Activated T-cell treated with anti-CD3 and anti-CD28 coated beads for 4 hours (primary cell): ENCODE measurements at regions not wholly inside any gene's neighbourhood (a gene's known extent, or its start where the extent isn't known, plus 50 kb on each side); places are given as distances from the start of the nearest gene placed in this dataset.
"Not testable (repeated sequence)": the region's sequence is repeated elsewhere in the genome, so short reads cannot be mapped to it uniquely, and the experiment has no call there.

ENCODE experiments used
- DNase-seq: peaks from one replicate; pipeline ENCODE4 v3.0.0-alpha.2; 2020

DNA sequence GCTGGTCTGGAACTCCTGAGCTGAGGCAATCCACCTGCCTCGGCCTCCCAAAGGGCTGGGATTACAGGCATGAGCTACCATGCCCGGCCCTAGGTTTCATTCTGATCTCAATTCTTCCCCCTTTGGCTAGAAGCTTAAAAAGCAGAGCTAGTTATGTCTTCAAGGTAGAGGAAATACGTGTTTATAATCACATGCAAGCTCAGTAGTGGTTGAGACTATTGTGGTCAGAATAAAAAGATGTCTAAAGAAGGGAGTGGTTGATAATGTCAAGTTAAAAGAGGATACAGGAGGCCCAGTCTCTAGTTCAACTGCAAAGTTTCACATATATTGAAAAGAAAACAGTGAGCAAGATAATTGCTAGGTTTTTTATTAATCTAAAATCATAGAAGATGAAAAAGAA, 807.8 kb upstream of the ACVR2A start:
- no peak for DNase-seq

DNA sequence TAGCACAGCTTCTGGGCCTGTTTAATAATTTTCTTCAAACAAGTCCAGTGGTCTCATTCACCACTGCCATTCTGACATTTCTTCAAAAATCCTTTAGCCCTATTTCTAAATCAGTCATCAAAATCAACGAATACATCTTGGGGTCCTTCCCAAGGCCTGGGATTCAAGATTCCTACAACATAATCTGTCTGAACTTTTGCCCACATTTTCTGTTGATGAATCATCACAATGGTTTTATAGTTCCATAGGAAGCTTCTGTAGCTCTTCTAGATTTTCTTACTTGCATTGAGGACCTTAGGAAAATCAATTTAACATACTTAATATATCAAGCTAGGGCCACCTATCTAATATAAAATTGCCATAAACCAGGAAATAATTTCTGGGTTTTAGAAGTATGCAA, 811.8 kb upstream of the ACVR2A start:
- no peak for DNase-seq

DNA sequence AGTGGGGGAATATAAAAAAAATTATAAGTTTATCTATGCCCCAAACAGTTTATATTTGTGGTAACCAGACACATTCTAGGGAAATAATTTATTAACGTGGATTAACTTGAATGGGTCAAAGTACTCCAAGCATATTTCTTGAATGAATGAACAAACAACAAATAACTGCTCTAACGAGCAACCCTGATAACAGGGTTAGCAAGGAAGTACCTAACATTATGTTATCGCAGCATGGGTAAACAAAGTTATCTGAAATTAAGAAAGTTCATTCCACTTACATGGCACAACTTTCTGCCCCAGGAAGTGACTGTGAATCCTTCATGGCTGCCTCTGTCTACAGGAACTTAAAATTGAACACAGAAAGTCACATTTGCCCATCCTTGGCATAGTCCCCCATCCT, 812.9 kb upstream of the ACVR2A start:
- no peak for DNase-seq

DNA sequence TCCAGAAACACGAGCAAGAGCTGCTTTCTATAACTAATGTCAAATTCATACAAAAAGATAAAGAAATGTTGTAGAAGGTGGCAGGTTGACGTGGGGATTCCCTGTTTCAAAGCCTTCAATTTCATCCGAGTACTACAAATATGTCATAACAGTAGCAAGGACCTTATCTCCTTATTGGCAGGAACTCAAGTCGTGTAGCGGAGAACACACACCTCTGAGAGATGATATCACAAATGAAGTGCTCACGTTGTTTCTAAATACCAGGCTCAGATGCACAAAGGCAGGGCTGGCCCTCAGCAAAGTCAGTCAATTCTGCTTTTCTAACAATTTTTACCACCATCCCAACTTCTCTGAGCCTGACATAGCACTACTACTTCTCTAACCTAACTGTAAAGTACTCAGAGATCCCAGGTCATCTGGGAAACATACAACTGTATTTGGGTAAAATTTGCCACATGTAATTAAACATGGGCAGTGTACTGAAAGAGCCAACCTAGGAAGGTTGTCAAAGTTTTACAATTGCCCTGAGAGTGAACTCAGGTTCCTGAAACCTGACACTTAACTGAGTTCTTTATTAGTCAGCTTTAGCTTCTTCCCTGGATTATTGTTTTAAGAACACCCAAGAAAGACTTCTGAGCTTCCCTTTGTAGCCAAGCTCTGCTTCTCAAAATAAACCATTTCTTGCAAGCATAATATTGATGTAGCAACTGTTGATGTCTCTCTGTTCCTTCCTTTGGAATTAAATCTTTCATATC, 813.7 kb upstream of the ACVR2A start:
- DNase-seq, result no peak

DNA sequence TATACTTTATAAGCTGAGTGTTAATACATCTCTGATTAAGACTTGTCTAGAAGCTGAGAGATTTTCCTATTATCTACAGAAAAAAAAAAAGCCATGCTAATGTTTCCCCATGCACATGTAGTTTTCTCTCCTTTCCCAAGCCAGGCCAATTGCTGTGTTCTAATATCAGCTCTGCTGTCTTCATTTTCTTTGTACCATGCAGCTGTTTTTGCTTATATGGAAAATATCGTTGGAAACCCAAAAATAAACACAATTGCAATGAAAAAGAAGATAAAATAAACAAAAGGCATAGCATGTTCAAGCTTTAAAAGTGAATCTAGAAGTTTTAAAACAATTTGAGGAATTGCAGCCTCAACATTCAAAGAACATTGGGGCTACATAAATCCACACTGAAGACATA, 817.4 kb upstream of the ACVR2A start:
- DNase-seq, result no peak

DNA sequence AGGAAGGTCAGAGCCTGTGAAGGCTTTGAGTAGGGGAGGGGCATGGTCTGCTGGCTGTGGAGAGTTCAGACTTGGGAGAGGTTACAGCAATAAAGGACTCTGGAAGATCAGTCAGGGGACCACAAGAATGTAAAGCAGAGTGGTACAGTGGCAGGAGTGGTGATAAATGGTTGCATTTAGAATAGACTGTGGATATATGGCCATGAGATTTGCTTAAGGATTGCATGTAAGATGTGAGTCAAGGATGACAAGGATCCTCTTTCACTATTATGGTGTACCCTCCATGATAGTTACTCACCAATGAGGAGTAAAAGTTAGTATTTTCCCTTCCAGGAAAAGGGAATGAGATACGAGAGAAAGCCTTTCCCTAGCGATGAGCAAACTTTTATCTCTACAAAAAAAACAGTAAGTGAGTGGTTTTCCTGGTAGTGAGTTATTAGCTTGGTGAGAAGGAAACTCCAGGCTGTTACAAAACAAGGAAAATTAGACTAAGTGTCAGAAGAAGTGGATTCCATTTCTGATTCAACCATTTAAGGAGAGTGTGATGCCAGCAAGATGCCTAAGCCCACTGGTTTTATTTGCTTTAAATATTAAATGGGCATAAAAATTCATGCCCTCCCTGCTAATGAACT, 818.0 kb upstream of the ACVR2A start:
- no peak for DNase-seq

DNA sequence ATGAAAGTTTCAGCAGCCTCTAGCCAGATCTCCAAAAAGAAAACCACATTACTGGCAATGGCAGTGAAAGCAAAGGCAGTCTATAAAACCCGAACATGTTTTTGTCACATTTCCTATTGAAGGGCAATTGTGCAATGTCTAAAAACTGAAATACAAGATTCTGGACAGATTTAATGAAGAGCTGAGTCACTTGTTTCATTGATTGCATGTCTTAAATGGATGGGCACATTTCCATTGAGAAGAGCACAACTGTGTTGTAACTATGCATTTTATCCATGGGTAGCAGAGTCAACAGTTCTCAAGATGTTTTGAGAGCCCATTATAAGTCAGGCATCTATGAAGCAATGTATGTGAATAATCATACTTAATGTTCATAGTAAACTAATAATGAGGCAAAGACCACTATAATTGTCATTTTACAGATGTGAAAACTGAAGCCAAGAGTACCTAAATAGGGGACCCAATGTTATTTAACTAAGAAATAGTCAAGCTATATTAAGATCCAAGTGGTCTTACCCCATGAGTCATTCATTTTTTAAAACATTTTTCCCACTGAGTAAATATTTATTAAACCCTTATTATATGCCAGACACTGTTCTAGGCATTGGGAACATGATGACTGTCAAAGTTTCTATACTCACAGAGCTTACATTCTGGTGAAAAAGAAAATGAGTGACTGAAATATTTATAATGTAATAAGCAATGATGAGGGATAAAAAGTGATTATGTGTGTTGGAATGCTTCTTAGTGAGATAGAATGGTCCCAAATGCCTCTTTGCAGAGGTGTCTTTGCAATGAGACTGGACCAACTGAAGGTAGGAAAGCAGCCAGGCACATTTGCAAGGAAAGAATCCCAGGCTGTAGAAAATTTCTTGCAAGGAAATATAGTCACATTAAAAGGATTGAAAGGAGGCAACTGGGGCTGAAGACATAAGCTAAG, 818.9 kb upstream of the ACVR2A start:
- DNase-seq, result no peak

DNA sequence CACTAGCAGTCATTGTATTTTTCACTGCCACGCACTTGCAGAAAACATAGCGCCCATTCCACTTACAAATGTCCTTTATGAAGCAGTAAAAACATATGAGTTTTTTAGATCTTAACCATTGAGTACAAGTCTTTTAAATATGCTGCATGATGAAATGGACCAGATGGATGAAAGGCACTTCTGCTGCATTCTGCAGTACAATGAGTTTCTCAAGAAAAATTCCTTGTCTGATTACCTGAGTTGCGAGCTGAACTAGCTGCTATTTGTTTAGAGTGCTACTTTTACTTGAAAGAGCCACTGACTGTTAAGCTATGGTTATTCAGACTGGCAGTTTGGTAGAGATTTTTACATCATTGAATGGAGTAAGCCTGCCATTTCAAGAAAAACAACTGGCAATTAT, 825.5 kb upstream of the ACVR2A start:
- DNase-seq, result no peak

DNA sequence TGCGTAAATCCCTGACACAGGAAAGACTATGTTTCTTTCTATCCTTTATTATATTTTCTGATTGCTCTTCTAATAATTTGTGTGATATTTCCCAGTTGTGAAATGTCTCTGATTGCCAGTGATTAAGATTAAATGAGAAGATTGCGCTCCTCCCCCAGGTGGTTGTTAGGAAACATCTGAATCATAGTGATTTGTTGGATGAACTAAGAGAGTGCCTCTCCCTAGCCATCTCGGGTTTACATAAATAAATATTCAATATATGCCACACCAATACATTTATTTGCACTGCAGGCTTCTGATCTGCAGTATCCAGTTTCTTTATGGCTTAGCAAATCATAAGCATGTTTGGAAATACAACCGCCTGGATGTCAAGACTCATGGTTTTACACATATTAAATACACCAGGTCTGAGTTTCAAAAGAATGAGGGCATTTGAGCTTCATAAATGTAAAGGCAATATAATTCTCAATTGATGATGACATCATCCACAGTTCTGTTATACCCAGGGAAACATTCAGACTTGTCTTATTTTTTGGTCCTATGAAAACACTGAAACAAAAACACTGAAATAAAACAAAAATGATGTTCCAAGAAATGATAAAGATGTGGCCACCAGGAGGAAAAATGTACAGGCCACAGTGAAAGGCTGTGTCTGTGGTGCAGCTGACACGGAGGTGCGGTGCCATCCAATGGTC, 826.7 kb upstream of the ACVR2A start:
- DNase-seq, result no peak

DNA sequence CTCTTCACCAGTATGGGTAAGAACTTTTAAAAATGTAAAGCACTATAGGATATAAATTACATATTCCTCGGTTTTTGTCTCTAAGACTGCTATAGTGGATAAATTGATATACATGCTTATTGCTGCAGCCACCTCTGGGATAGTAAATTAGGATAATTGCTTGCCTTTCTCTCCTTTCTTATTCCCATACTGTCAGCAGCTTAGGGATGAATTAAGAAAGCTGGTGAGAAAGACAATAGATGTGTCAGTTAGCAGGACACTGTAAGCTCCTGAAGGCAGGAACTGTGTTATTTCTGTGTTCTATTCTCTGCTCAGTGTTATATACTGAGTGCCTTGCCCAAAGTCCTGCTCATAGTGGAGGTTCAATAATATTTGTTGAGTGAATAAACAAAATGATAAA, 828.6 kb upstream of the ACVR2A start:
- no peak for DNase-seq

DNA sequence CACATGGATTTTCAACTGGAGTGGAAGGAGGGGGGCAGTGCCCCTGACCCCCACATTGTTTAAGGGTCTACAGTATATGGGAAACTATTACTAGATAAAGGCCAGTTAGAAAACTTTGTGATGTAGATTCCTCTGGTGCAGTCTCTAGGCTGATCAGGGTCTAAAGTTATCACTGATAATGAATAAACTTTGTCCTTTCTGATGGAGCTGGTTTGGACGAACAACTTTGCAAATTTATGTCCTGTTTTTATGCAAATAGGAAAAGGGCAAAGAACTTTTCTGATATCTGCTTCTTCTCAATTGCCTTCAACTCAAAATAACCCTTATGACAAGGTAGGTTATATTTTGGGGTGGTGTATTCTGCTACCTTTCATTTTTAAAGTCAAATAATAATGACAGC, 829.2 kb upstream of the ACVR2A start:
- DNase-seq, result no peak

DNA sequence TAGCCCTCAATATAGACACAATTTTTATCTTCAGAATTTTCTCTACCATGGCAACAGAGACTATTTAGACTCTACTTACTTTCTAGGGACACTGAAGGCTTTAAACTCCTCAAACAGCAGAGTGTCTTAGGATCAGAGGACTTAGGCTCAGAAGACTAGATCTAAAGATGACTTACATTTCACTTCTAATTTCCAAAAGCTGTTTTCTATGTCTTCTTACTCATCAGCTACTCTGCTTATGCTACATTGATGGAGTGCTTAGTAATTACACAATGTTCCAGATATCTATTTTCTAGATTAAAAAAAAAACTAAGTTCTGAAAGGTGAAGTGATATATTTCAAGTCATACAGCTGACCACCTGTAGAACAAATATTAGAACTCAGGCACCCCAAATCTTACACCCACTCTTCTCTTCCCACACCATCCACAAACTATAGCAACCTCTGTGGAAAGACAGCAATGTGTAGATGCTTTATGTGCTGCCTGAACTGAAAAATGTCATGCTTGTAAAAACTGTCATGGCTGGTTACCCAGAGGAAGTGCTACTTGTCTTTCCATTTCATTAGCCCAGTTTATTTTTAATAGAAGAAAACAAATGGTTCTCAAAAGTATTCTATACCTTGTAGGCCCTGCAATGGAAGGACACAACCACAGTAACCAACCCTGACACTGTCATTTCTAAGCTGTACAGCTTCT, 831.0 kb upstream of the ACVR2A start:
- no peak for DNase-seq

DNA sequence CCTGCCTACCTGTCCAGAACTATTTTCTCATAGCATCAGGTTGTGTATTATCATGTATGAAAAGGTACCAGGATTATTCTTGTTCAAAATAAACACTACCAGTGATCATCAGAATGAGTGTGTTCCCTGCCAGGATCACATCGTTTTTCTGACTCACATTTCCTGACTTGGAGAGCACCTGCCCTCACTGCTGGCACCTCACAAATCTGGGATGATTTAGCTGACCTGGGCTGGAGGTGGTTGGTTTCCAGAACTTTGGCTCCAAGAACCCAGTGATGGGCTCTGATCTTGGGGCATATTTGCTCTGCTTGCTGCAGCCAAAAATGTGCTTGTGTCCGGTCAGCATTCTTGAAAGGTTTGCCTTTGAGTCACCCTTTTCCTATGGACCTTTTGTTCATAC, 836.3 kb upstream of the ACVR2A start:
- DNase-seq, result no peak

DNA sequence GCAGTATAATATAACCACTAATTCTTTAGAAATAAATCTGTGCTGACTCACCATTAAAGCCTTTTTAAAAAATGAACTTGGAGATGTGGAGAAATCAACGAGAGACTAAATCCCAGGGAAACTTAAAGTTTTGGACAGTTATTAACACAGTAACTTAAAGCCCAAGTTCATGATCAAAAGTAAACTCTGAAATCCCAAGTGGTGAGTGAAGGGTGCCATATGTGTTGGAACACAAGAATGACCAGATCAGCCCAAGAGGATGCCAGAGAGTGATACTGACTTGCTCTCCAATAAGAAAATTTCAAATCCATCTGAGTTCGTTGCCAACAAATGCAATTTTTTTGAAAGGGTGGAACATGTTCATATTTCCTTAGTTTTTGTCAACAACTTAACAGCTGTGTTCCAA, 838.1 kb upstream of the ACVR2A start:
- no peak for DNase-seq

DNA sequence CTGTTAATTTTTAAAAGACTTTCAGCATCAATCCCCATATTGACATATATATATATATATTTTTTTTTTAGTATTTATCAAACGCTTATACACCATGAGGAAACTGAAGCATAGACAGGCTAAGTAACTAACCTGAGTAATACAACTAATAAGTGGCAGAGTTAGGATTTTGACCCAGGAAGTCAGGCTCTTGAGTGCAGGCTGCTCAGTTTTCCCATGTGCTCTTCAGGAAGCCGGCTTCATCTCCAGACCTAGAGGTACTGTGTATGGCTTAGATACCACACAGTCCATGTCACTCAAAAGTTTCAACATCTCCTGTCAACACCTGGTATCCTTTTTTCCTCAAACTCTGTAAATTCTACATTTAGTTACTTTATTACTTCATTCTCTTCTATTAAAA, 841.7 kb upstream of the ACVR2A start:
- DNase-seq, result no peak

DNA sequence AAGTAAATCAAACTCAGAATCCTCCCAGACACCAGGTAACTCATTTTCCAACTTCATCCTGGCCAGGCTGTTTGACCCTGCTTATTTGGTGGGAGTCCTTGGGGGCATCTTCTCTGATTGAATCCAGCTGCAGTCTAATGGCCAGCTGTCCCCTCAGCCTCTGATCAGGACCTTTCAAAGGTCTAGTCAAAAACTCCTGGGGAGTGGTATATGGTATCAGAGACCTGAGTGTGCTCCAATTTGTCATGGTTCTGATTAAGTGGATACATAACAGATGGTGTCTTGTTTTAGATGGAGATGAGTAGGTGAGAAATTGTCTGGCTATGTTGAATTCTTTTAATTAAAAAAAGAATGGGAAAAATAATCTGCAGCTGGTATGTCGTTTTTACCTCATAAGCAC, 842.6 kb upstream of the ACVR2A start:
- DNase-seq, result no peak

DNA sequence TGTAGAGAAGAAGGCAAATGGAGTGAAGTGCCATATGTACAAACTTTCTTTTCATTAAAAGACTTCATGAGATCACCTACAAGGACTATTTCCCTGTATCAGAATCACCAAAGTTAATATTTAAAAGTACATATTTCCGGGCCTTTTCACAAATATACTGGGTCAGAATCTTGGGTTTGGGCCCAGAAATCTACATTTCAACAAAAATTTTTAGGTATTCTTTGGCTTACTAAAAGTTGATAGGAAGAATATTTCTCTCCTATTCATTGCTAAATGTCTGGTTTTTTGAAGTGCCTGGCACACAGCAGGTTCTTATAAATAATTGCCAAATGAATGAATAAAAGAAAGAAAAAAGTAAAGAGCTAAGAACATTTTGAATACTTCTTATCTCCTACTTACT, 843.8 kb upstream of the ACVR2A start:
- no peak for DNase-seq

DNA sequence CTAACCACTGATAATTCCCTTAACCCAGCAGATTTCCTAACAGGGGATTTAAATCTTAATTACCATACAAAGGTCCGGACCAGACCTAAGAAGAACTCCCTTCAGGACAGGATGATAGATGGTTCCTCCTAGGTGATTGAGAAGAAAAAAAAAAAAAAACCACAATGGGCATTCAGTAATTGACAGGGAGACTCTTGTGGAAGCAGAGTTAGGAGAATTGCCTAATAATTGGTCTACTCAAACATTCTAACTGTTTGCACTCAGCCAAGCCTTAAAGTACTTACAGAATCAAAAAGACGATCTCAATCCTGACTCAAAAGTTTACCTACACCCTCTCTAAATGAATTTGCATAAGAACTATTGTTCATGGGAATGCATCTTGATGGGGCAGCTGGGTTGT, 844.7 kb upstream of the ACVR2A start:
- not testable (repeated sequence) for DNase-seq

DNA sequence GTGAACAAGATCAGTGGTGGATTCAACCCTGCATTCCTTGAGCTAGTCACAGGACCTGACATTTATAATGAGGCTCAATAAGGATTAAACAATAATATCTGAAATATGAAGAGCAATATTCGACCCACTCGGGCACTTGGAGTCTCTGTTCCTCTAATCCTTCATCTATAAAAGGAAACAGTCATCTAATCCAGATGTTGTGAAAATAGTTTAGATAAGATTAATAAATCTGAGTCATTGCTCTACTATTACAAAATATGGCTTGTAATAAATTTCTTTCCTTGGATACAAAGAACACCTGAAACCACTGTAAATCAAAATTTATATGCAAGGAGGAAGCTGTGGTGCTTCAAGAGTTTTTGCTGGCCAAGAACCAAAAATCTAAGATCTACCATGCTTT, 846.9 kb upstream of the ACVR2A start:
- no peak for DNase-seq

DNA sequence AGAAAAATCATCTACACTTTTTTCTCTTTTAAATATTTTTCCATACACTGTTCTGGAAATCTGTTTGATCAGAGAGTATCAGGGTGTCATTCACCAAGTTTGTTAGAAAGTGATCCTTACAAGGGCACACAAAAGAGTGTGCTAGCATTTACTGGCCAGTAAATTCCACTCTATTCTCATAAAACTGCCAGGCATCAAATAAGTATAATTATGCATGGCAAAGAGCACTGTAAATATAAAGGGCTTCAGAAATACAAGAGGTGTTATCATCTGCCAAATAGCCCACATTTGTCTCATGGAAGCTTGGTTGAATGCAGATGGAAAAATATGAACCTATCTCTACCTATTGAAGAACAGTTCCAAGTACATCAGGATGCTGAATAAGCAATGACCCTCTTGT, 847.3 kb upstream of the ACVR2A start:
- DNase-seq, result no peak

DNA sequence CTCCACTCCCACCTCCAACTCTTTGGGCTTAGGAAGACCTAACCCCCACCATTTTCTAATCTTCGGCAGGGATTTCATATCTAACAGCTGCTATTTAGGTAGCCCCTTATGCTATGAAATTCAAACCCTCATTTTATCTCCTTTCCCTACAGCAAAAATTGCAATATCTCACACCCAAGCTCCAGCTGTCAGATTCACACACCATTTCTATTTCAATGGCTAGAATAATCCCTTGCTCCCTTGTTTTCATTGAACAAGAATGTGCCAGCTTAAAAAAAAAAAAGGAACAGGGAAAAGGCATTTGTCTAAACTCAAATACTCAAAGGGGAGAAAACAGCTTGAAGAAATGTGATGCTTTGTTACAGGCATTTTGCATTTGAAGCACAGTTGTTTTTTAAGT, 850.6 kb upstream of the ACVR2A start:
- no peak for DNase-seq

DNA sequence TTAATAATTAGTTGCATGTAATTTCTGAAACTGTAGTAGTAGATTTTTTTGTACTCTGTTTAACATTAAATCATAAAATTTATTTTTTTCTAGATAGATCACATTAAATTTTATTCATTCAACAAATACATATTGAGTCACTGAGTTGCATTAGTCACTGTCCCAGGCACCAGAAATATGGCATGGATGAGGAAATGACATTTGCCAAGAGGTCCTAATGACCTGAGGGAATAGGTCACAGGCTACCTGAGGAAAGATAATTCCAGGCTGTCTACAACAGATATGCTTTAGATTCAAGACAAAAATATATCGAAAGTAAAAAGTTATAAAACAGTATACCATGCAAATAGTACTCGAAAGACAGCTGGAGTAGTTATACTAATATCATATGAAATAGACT, 852.4 kb upstream of the ACVR2A start:
- no peak for DNase-seq

DNA sequence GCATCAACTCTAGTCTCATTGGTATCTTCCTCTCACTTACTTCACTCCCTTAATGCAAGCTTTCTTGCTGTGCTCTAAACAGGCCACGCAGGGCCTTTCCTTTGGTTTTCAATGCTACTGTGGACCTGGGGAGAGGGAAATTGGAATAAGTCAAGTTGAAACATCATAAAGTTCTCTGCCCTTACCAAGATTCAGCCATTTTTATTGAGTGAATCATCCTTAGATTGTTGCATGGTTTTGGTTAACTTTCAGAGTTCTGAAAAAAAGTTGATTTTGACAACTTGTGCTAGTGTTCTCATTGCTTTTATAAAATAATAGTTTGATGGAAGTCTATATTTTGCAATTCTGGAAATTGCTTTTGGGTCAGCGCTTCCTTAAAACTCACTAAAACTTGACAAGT, 852.8 kb upstream of the ACVR2A start:
- DNase-seq, result no peak
